OCI-LY7 (cell line): ENCODE measurements at regions not wholly inside any gene's neighbourhood (a gene's known extent, or its start where the extent isn't known, plus 50 kb on each side); places are given as distances from the start of the nearest gene placed in this dataset.

Experiments used
- EZH2phosphoT487 ChIP-seq: fragments of 200-600 bp; sonication (generic); IDR thresholded peaks from 2 replicates; pipeline ENCODE4 v1.6.1; 2018; ENCODE audit warnings: low read depth, borderline replicate concordance, mild to moderate bottlenecking, mixed run types, antibody characterized with exemption, low read length, moderate library complexity, mixed read lengths
- TF ChIP-seq, protein P1 (sequence below): fragments of 200-600 bp; sonication (generic); conservative IDR thresholded peaks from 2 replicates; pipeline ENCODE4 v1.5.1; 2014; ENCODE audit warnings: mild to moderate bottlenecking, antibody characterized with exemption, low read length, moderate library complexity, mixed read lengths

GRCh38 chr5:103439007-103439406 lies 123.6 kb downstream of the NUDT12 start:
- TF ChIP-seq, protein P1, sequence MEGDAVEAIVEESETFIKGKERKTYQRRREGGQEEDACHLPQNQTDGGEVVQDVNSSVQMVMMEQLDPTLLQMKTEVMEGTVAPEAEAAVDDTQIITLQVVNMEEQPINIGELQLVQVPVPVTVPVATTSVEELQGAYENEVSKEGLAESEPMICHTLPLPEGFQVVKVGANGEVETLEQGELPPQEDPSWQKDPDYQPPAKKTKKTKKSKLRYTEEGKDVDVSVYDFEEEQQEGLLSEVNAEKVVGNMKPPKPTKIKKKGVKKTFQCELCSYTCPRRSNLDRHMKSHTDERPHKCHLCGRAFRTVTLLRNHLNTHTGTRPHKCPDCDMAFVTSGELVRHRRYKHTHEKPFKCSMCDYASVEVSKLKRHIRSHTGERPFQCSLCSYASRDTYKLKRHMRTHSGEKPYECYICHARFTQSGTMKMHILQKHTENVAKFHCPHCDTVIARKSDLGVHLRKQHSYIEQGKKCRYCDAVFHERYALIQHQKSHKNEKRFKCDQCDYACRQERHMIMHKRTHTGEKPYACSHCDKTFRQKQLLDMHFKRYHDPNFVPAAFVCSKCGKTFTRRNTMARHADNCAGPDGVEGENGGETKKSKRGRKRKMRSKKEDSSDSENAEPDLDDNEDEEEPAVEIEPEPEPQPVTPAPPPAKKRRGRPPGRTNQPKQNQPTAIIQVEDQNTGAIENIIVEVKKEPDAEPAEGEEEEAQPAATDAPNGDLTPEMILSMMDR = no peak
- TF ChIP-seq EZH2phosphoT487 = no peak
